ENCODE measurements at regions not wholly inside any gene's neighbourhood (a gene's known extent, or its start where the extent isn't known, plus 50 kb on each side); places are given as distances from the start of the nearest gene placed in this dataset.
"Not testable (repeated sequence)": the region's sequence is repeated elsewhere in the genome, so short reads cannot be mapped to it uniquely, and the experiment has no call there.

DNA sequence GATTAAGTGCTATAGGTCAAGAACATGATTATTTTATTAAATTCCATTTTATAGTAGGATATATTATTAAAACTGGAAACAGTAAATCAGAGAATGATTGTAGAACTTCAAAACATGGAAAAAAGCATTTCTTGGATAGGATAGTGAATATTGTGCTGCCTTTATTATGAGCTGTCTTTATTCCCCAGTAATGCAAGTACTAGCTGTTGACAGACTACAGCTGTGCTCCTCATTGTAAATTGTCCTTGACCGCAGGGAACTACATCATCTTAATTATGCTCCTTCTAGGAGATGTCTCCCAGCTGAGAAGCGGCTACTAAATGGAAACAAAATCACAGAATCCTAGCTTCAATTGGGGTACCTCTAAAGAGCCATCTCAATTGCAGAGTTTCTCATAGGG is 1457.2 kb upstream of the PCDH7 start:
- no peak for DNase-seq (ENCODE audit: low spot score)

DNA sequence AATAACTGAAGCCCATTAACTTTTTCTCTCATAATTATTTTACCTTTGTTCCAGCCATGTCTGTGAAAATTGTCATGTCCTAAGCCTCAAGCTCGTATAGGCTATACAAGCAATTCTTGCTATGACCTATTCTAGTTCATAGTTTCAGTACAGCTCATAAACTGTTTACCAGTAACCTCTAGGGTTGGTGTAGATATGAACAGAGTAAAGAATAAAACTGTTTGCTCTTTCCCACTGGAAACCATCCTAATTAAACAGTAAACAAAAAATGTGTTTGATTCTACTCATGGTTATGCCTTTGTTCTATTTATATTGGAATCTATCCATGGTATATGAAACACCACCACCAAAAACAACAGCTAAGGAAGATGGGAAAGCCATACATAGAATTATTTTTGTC is 1444.0 kb upstream of the PCDH7 start:
- no peak for DNase-seq (ENCODE audit: low spot score)

DNA sequence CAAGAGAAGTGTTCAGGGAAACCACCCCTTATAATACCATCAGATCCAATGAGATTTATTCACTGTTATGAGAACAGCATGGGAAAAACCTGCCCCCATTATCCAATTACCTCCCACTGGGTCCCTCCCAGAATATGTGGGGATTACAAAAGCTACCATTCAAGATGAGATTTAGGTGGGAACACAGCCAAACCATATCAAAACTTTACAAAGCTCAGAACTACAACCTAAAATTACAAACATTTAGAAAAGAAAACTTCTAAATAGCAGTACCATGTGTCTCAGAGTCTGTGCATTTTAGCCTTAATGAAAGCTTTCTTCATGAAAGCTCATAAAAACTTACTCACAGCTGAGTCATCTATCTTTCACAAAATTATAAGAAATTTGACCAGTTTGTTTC is 1442.8 kb upstream of the PCDH7 start:
- no peak for DNase-seq (ENCODE audit: low spot score)

DNA sequence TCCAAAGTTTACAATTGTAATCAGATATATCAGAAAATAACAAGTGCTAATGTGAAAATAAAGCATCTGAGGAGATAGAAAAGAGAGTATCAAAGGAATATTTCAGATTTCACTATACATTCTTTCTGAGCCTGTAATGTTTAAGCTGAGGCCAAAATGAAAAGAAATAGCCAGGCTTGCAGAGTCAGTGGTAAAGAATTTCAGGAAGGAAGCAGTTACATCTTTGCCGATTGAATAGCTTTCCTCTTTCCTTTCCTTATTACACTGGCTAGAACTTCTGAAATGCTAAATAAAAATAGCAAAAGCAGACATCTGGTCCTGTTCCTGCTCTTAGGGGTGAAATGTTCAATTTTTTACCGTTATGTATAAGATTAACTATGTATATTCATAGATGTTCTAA is 1441.6 kb upstream of the PCDH7 start:
- DNase-seq (ENCODE audit: low spot score) = no peak

DNA sequence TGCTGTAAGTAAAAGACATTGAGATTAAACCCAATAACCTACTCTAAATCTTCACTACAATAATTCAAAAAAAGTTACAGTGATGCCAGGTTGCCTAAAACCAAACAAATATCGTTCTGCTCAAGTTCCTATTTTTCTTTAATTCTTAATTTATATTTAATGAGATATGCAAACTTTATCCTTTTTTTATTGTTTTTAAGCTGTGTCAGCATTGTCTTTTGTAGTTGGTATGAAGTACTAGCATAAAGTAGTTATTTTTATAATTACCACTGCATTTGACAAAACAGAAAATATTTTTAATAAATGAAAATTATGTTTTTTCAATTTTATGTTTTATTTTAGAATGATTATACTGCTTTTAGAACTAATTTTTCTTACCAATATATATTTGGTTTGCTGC is 1431.1 kb upstream of the PCDH7 start:
- no peak for DNase-seq (ENCODE audit: low spot score)

DNA sequence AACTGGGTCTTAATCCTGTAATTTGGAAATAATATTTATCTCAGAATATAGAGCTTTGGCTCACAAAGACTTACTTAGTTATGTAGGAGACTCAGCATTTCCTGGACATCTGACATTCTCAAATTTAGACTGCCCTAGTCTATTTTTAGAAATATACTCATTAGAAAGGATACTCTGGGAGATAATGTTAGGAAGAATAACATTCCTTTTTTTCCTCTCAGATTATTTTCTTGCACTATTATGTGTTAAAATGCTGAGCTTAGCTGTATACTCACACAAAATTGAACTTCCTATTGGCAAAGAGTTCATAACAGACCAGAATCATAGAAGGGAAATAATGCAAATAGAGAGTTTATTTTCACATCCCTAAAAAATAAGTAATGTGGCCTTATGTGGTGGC is 1424.9 kb upstream of the PCDH7 start:
- no peak for DNase-seq (ENCODE audit: low spot score)

DNA sequence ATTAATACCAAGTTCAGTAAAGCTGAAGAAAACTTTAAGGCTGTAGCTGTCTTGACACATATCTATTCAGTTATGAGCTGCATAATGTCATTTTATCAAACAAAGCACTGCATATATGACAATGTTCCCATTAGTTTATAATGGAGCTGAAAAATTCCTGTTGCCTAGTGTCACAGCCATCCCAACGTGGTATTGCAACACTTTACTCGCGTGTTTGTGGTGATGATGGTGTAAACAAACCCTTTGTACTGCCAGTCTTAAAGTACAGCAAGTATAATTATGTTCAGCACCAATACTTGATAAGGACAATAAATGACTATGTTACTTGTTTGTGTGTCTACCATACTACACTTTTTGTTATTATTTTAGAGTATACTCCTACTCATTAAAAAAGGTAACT is 1415.6 kb upstream of the PCDH7 start:
- no peak for DNase-seq (ENCODE audit: low spot score)

DNA sequence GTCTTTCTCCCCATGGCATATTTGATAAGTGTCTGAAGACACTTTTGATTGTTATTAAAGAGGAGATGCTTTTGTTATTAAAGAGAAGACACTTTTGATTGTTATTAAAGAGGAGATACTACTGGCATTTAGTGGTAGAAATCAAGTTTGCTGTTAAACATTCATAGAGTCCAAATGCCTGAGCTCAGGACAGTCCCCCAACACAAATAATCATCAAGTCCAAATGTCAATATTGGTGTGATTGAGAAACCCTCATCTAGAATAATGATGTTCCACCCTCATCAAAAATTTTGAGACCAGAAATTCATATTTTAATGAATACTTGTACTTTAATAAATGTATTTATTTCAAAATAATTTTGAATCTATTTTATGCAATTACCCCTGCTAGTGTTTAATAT is 1412.9 kb upstream of the PCDH7 start:
- no peak for DNase-seq (ENCODE audit: low spot score)

DNA sequence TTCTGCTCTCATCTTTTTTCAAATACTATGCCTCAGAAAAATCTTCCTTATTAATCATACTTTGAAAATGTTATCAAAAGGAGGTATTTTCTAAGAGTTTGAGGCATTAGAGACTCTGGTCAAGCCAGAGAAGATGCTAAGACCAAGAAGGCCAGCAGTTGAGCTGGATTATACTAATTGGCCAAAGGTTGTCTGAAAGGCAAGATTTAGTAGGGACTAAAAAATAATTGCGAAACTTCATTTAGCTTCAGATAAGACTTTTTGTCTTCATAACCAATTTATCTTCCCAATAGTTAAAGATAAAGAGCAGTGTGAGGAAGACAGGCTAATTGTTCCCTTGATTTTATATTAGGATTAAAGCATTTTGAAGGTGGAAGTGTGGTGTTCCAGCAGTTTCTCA is 1412.4 kb upstream of the PCDH7 start:
- DNase-seq (ENCODE audit: low spot score) = no peak

DNA sequence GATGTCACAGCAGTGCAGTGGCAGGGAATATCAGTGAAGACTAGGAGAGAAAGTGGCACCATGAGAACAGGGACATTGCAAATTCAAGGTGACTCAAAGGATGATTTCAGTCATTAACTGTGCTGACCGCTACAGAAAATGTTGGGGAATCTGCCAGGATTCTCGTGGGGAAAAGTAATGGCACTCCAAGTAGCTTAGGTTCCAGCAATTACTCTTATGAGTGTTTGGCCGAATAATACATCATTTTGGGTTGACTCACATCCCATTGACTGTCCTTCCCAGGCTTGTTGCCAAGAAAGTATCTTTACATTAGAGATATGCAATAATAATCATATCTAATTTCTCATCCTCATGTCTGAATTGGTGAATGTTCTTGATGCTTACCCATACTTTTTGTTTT is 1411.1 kb upstream of the PCDH7 start:
- no peak for DNase-seq (ENCODE audit: low spot score)

DNA sequence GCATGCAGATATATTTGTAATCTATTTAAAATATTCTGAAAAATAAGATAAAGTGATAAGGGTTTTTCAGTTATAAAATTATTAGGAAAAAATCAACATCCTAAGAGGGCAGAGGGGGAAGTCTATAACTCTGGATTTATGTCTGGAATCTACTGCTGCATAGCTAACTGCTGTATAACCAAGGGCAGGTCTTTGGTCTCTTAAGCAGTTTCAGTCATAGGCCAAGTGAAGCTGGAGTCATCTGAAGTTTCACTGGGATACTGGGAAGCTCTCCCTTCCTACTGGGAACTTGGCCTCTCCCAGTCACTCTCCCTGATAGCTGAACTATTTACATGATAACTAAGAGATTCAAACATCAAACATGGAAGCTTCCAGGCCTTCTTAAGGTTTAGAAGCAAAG is 1409.9 kb upstream of the PCDH7 start:
- no peak for DNase-seq (ENCODE audit: low spot score)

DNA sequence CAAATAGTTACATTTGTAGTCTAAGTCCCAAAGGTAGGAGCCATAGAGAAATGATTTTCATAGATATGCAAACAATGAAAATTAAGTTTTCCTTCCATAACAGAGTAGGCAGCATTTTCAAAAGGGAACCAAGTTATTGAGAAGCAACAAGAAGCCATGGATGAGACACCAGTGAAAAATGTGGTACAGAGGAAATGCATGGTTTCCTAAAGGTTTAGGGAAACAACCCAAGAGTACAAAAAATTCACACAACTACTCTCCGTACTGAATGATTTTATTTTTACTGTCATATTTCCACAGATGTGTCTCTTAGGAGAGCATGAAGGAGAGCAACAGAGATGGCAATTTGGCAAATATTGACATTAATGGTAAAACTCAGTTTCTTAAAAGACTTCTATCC is 1408.9 kb upstream of the PCDH7 start:
- no peak for DNase-seq (ENCODE audit: low spot score)

DNA sequence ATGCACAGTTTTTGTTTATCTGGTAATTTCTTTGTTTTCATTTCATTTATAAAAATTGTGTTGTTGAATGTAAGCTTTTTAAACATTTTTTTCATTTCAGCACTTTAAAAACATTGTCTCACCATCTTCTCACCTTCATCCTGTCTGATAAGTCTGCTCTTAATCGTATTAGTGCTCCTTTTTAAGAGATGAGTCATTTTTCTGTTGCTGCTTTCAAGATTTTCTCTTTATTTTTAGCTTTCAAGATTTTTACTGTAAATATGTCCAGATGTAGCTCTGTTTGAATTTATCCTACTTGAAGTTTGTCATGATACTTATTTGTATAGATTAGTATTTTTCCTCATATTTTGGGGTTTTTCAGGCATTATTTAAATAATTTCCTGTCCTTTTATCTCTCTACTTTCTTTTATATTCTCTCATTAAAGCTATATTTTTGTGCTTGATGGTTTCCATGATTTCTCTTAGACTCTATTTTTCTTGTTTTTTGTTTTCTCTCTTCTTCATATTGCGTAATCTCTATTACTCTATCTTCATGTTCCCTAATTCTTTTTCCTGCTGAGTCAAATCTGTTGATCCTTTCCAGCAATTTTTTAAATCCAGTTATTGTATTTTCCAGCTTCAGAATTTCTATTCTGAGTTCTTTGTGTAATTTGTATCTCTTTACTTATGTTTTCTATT is 1400.4 kb upstream of the PCDH7 start:
- DNase-seq (ENCODE audit: low spot score) = no peak

DNA sequence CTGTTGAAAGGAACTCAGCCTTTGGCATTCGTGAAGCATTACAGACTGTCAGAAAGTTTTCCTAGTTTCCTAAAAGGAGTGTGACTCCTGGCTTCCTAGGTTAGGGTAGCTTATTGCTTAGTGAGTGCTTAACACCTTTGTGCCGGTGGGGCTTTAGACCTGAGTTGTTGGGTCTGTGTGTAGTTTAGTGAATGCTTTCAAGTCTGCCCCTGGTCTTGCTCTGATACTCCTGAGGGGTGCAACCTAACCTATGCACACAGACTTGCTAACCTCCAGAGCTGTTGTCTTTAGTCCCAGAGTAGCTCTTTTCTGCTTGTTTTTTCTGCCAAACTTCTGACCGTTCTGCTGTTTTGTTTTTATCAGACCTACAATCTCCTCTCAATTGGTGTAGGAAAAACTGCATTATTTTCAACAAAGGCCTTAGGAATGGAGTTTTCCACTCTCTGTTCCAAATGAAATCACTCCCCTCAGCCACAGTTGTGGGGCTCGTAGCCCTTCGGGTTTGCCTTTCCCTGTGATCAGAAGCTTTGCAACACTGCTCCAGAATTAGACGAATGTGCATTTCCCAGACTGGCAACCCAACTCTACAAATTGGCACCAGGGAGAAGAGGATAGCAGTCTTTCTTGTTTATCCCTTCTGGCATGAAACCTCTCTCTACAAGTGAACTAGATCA is 1399.1 kb upstream of the PCDH7 start:
- DNase-seq (ENCODE audit: low spot score) = no peak

DNA sequence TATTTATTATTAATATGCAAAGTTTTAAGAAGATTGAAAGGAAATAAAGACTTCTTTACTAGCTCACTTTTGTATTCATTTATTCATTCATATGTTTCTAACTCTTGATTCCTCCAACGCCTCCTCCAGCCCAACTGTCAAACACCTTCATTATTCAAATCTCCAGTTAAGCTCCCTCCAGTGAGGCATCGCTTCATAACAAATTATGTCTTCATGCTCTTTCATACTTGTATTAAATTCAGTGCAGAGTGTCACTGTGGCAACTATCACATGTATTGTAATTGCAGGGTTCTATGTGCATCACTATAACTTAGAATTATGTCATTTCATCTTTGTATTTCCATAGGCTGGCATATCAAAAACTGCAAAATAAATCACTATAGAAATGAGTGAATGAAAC is 1394.2 kb upstream of the PCDH7 start:
- DNase-seq (ENCODE audit: low spot score) = no peak

DNA sequence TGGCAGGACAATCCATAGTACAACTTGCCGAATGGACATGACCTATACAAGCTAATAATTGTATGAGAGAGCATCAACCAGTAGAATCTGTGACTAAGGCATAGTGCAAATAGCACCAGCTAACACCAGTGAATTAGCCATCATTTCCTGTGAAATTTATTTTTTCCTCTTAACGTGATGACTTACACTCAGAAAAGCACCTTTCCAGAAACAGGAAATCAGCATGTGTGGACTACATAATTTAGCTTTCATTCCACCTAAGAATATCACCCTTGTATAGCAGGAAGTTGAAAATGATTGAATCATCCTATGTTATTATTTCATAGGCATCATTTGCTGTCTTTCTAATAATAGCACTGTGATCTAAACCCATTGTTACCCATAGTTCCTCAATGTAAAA is 1393.4 kb upstream of the PCDH7 start:
- DNase-seq (ENCODE audit: low spot score) = no peak

DNA sequence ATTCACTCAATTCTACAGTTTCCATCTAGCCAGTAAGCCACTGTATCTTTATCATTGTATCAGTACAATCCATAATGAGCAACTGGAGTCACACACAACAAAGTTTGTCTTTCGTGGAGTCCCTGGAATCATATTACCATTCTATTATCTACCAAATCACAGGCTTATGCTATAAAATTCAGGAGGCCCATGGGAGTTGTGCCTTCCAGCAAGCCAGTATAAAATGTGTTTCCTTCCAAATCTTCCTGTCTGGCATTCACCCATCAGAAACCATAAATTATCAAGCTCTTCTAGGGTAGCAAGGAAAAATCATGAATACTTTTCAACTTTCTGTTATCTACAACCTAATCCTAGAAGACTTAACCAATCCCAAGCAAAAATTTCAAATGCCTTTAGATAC is 1383.3 kb upstream of the PCDH7 start:
- DNase-seq (ENCODE audit: low spot score) = no peak

DNA sequence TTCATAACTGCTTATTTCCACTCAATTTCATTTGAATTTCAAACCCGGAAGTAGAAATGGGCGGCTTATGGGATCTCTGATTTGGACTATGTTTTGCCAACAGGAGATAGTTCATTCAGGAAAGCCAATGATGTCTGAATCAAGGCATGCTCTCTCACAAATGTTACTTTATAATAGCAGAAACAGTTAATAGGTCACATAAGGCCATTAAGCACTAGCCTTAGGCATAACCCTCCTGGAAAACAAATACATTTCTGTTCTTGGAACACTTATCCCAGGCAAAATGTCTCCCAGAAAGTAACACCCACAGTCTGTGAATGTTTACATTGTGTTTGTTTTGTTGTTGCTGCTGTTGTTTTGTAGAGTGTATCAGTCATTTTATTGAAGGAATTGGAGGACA is 1347.2 kb upstream of the PCDH7 start:
- DNase-seq (ENCODE audit: low spot score) = no peak

DNA sequence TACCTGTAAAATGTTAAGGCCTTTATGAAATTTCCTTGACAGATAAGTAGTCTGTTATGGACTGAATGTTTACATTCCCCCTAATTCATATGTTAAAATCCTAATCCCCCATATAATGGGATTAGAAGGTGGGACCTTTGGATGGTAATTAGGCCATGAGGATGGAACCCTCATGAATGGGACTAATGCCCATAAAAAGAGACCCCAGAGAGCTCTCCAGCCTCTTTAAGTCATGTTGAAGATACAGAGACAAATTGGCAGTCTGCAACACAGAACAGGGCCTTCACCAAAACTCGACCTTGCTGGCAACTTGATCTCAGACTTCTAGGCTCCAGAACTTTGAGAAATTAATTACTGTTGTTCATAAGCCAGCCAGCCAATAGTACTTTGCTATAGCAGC is 1344.5 kb upstream of the PCDH7 start:
- no peak for DNase-seq (ENCODE audit: low spot score)

DNA sequence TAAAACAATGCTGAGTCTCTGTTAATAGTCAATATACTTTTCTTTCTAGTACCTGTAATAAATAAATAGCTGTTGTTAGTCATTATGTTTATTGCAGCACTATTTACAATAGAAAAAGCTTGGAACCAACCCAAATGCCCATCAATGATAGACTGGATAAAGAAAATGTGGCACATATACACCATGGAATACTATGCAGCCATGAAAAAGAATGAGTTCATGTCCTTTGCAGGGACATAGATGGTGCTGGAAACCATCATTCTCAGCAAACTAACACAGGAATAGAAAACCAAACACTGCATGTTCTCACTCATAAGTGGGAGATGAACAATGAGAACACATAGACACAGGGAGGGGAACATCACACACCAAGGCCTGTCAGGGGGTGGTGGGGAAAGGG is 1341.9 kb upstream of the PCDH7 start:
- not testable (repeated sequence) for DNase-seq (ENCODE audit: low spot score)

DNA sequence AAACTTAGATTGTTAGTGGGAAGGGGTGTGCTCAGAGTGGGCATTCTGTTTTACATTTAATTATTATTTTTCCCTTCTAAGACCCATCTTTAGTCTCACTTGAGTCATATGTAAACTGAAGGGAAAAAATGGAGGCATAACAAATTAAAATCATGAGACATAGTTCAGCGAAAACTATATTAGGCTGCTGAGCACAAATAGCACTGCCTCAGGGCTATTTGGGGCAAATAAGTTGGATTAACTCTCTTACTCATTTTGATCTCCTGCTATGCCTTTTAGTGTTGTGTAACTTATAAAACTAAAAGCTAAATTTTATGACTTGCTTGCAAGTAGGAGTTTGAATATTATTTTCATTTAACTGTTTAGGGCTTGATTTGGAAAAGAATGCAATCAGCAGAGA is 1329.2 kb upstream of the PCDH7 start:
- no peak for DNase-seq (ENCODE audit: low spot score)

DNA sequence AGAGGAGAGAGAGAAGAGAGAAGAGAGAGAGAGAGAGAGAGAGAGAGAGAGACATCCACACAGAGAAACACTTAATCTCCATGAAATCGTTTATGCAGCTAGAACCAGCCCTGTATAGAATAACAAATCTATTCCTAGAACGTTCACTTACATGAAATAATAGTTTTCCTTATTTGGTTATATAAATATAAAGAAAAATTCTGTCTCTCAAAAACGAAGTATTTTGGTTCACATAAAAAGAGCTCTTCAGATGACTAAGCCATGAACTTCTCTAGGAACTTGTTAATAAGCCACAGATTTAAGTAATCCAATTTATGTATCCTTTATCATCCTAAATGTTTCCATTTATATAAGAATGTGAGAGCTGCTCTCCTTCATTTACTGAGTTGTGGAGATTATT is 1315.1 kb upstream of the PCDH7 start:
- no peak for DNase-seq (ENCODE audit: low spot score)

DNA sequence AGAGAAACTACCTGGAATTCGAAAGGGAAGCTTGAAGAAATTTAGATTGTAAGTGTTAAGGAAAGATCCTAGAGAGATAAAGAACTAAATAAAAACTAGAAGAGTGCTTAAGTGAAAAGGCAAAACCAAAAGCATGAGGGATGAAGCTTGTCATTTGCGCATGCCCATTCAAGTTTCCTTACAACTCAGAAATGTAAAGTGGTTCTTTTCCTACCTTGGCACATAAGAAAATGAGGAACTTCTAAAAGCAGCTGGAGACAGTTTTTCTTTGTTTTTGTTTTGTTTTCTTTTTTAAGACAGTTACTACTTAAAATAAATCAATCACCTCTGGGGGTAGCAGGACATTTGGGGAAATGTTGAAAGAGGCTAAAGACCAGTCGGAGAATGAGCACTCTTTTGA is 1304.4 kb upstream of the PCDH7 start:
- no peak for DNase-seq (ENCODE audit: low spot score)
